SH-SY5Y (cell line): ENCODE measurements at regions not wholly inside any gene's neighbourhood (a gene's known extent, or its start where the extent isn't known, plus 50 kb on each side); places are given as distances from the start of the nearest gene placed in this dataset.

ENCODE experiments used
- GATA2 ChIP-seq: IDR thresholded peaks from 2 replicates; pipeline ENCODE4 v1.6.1; 2011; ENCODE audit warnings: mild to moderate bottlenecking, low read depth, low read length
- GATA3 ChIP-seq: IDR thresholded peaks from 2 replicates; pipeline ENCODE4 v1.6.1; 2011; ENCODE audit warnings: low read depth, mild to moderate bottlenecking, low read length, moderate library complexity

- TF ChIP-seq GATA3 (no peak), GATA2 (no peak)
Observed at GRCh38 chr16:86350289-86350688, 160.0 kb upstream of the FOXF1 start.
